GM23248 (cell line): ENCODE measurements at regions not wholly inside any gene's neighbourhood (a gene's known extent, or its start where the extent isn't known, plus 50 kb on each side); places are given as distances from the start of the nearest gene placed in this dataset.

Source experiments
- EZH2 ChIP-seq: fragments of 200-600 bp; sonication (generic); IDR thresholded peaks from 2 replicates; pipeline ENCODE4 v1.6.1; 2018; ENCODE audit warnings: antibody characterized with exemption, mild to moderate bottlenecking; ENCODE audit not compliant: insufficient read depth, poor library complexity, severe bottlenecking
- EZH2phosphoT487 ChIP-seq: fragments of 200-600 bp; sonication (generic); IDR thresholded peaks from 2 replicates; pipeline ENCODE4 v1.6.1; 2018; ENCODE audit warnings: antibody characterized with exemption, moderate library complexity, mild to moderate bottlenecking, low read depth; ENCODE audit not compliant: insufficient read depth

DNA sequence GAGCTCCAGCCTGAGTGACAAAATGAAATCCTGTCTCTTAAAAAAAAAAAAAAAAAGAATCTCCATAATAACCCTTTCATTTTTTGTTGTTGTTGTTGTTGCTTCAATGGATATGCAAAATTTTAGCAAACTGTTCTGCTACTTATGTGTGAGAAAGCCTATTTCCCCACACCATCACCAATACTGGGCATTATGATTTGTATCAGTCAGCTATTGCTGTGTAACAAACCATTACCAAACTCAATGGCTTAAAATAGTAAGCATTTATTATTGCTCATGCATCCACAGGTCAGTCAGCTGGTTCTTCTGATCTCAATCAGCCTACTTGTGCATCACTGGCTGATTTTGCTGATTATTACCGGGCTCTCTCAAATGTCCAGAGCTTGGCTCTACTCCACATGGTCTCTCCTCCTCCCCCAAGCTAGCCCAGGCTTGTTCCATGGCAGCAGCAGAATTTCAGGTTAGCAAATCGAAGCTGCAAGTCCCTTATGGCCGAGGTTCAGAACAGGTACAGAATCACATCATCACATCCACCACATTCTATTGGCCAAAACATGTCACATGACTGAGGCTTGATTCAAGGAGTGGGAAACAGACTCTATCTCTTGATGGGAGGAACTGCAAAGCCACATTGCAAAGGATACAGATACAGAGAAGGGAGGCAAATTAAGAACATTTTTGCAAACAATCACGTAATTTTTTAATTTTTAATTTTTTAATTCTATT lies 135.1 kb downstream of the MN1 start:
- TF ChIP-seq EZH2phosphoT487, result no peak
- TF ChIP-seq EZH2, result no peak
